Activated naive CD8-positive, alpha-beta T cell (primary cell): ENCODE measurements at regions not wholly inside any gene's neighbourhood (a gene's known extent, or its start where the extent isn't known, plus 50 kb on each side); places are given as distances from the start of the nearest gene placed in this dataset.

Source experiments
- H3K27ac Mint-ChIP-seq: one replicate; pipeline ENCODE4 v1.8.0; 2021; ENCODE audit warnings: mixed read lengths
- H3K27me3 Mint-ChIP-seq: one replicate; pipeline ENCODE4 v1.8.0; 2021; ENCODE audit warnings: mixed read lengths
- H3K36me3 Mint-ChIP-seq: one replicate; pipeline ENCODE4 v1.8.0; 2021; ENCODE audit warnings: mixed read lengths
- H3K4me1 Mint-ChIP-seq: one replicate; pipeline ENCODE4 v1.8.0; 2021; ENCODE audit warnings: low read depth, mixed read lengths
- H3K4me3 Mint-ChIP-seq: one replicate; pipeline ENCODE4 v1.8.0; 2021; ENCODE audit warnings: mild to moderate bottlenecking, mixed read lengths
- H3K9me3 Mint-ChIP-seq: one replicate; pipeline ENCODE4 v1.8.0; 2021; ENCODE audit warnings: low read depth, mixed read lengths

DNA sequence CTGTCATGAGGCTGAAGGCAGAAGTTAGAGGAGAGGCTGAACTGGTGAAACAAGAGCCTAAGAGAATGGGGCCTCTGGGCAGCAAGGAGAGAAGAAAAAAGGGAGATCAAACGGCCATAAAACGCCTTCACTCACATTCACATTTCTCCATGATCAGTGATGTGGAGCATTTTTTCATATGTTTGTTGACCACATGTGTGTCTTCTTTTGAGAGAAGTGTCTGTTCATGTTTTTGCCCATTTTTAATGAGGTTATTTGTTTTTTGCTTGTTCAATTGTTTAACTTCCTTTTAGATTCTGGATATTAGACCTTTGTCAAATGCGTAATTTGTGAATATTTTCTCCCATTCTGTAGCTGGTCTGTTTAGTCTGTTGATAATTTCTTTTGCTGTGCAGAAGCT, 155.0 kb downstream of the TMEM26 start:
- peaks cover 4% of the 10 kb centered on the region for H3K9me3 Mint-ChIP-seq
- peaks cover 2% of the 10 kb centered on the region for H3K36me3 Mint-ChIP-seq
- no peaks in the 10 kb centered on the region for H3K27me3 Mint-ChIP-seq
- no peaks in the 10 kb centered on the region for H3K4me1 Mint-ChIP-seq
- H3K27ac Mint-ChIP-seq = no peak overlapping the region
- no peak overlapping the region for H3K4me3 Mint-ChIP-seq

DNA sequence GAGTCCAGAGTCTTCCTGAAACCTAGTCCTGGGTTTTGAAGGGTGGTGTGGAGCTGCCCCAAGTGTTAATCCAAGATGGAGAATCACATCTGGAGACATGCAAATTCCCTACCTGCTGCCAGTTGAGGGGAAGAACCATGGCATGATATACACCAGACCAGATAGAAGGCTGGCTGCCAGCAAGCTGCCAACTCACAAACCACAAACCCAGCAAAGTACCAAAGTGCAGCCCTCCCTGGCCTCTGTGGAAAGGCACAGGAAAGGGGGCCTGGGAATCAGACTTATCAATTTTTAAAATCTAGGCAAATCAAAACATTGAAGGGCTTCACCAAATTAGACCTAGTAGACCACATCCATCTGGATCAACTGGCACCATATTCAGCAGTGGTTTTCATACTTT, 157.0 kb downstream of the TMEM26 start:
- Mint-ChIP-seq H3K4me3 (no peak overlapping the region), H3K9me3 (peaks cover 4% of the 10 kb centered on the region), H3K27me3 (peaks cover 4% of the 10 kb centered on the region), H3K36me3 (peaks cover 2% of the 10 kb centered on the region), H3K4me1 (no peaks in the 10 kb centered on the region), H3K27ac (no peak overlapping the region)

DNA sequence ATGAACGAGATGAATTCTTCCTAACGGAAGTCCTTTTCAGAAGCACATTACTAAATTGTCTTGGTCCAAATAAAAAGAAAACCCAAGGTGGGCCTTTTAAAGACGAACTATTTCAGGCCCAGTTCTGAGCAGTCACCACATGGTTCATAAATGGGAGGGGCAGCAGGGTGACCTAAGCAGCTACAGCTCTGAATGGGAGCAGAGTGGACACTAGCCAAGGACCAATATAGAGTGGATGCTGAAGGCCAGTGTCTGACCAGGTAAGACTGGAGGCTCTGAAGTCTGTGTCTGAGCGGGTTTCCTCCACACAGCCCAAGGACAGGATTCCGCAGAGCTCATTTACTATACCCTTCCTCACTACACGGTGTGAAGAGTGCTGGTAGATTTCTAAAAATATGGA, 159.1 kb downstream of the TMEM26 start:
- peaks cover 2% of the 10 kb centered on the region for H3K36me3 Mint-ChIP-seq
- no peaks in the 10 kb centered on the region for H3K4me1 Mint-ChIP-seq
- H3K27ac Mint-ChIP-seq = no peak overlapping the region
- peaks cover 4% of the 10 kb centered on the region for H3K9me3 Mint-ChIP-seq
- no peak overlapping the region for H3K4me3 Mint-ChIP-seq
- H3K27me3 Mint-ChIP-seq = peaks cover 4% of the 10 kb centered on the region

DNA sequence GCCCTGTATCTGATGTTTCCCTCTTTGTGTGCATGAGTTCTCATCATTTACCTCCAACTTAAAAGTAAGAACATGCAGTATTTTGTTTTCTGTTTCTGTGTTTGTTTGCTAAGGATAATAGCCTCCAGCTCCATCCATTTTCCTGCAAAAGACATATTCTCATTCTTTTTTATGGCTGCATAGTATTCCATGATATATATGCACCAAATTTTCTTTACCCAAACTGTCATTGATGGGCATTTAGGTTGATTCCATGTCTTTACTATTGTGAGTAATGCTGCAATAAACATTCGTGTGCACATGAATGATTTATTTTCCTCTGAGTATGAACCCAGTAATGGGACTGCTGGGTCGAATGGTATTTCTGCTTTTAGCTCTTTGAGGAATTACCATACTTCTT, 163.4 kb downstream of the TMEM26 start:
- no peaks in the 10 kb centered on the region for H3K9me3 Mint-ChIP-seq
- H3K27ac Mint-ChIP-seq = no peak overlapping the region
- peaks cover 15% of the 10 kb centered on the region for H3K4me1 Mint-ChIP-seq
- no peak overlapping the region for H3K4me3 Mint-ChIP-seq
- peaks cover 4% of the 10 kb centered on the region for H3K27me3 Mint-ChIP-seq
- H3K36me3 Mint-ChIP-seq = no peaks in the 10 kb centered on the region

DNA sequence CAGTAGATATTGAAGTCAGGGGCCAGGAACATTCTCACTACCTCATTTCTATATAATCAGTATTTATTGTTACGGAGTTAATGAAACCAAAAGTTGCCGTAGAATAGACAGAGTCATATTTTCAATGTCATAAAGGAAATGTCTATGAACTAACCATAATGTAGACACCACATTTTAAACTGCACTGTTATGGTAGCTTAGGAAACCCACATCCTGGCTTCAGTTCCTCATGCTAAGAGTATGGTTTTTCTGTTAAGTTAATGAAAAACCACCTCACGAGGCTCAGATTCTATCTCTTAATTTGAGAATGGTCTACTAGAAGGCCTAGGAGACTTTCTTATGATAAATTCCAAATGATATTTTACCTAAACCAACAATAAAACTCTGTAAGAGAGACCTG, 166.5 kb downstream of the TMEM26 start:
- Mint-ChIP-seq H3K9me3 (no peaks in the 10 kb centered on the region), H3K27ac (no peak overlapping the region)

DNA sequence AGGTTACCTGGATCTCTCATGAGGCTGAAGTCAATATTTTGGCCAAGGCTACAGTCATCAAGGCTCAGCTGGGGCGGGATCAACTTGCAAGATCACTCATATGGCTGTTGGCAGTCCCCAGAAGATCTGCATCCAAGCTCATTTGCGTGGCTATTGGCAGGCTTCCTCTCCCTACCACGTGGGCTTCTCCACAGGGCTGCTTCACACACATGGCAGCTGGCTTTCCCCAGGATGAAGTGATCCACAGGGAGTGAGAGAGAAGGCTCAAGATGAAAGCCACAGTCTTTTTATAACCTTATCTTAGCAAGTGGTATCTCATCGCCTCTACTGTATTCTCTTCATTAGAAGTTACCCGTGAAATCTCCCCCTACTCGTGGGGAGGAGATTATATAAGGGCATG, 167.4 kb downstream of the TMEM26 start:
- peaks cover 20% of the 10 kb centered on the region for H3K4me1 Mint-ChIP-seq
- H3K9me3 Mint-ChIP-seq = no peaks in the 10 kb centered on the region
- H3K4me3 Mint-ChIP-seq = no peak overlapping the region
- no peaks in the 10 kb centered on the region for H3K27me3 Mint-ChIP-seq
- H3K27ac Mint-ChIP-seq = no peak overlapping the region
- no peaks in the 10 kb centered on the region for H3K36me3 Mint-ChIP-seq

More for the DNA sequence above, 166.5 kb downstream of the TMEM26 start:
- H3K4me3 Mint-ChIP-seq = no peak overlapping the region
- peaks cover 20% of the 10 kb centered on the region for H3K4me1 Mint-ChIP-seq
- no peaks in the 10 kb centered on the region for H3K27me3 Mint-ChIP-seq
- H3K36me3 Mint-ChIP-seq = no peaks in the 10 kb centered on the region

DNA sequence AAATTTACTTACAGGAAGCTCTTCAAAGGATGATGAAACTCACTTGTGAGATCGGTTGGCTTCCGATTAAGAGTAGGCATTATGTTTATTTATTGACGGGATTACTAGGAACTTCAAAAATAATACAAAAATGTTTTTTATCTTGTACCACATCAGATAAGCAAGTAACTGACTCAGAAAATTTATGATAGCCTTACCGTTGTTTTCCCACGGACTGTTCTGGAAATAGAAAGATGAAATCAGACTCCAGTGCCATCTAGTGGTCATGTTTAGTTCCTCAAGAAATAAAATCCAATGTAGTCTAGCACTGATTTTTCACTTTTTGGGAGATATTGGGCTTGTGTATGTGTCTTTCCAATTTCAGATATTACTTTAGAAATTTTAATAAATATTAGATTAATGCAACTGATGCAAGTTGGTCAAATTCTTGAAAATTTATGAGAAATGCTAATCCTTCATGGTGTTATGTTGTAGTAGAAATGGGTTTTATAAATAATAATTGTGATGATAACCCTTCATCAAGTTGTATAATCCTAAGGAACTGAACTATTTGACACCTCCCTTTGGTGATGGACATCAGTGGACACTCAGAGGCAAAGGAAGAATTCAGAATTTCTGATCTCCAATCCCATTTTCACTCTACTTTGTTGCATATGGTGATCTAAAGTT, 168.8 kb downstream of the TMEM26 start:
- no peaks in the 10 kb centered on the region for H3K27me3 Mint-ChIP-seq
- no peak overlapping the region for H3K27ac Mint-ChIP-seq
- peaks cover 20% of the 10 kb centered on the region for H3K4me1 Mint-ChIP-seq
- no peaks in the 10 kb centered on the region for H3K36me3 Mint-ChIP-seq
- H3K4me3 Mint-ChIP-seq = peak overlapping the region; percentile 58
- H3K9me3 Mint-ChIP-seq = no peaks in the 10 kb centered on the region

DNA sequence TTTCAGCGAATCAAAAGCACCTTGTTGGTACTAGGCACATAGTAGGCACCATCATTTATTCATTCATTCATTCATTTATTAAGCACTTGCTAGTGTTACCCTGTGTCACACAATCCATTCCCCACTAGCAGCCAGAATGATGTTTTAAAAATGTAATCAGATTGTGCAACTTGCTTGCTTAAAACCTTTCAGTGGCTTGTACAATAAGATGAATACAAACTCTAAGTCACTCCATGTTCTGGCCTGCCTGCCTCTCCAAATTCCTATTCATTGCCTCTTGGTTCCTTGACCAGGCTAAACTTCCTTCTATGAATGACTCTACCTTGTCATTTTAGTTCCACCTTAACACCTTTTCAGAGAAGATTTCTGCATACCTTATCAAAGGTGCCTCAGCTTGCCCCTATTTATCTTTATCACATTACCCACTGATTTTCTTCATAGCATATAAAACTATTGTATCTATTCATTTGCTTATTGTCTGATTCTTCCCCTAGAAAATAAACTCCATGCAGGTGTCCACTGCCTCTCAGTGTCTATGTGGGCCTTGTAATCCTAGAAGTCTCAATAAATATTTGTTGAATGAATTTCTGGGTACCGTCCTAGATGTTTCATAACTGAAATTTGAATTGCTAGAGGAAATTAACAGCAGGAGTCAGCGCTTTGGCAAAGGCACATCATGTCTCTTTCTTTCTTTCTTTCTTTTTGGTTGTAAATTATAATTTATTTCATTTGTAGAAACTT, 169.5 kb downstream of the TMEM26 start:
- Mint-ChIP-seq H3K4me1 (peaks cover 20% of the 10 kb centered on the region), H3K9me3 (no peaks in the 10 kb centered on the region), H3K27me3 (no peaks in the 10 kb centered on the region), H3K4me3 (peak overlapping the region; percentile 58), H3K36me3 (no peaks in the 10 kb centered on the region), H3K27ac (no peak overlapping the region)

DNA sequence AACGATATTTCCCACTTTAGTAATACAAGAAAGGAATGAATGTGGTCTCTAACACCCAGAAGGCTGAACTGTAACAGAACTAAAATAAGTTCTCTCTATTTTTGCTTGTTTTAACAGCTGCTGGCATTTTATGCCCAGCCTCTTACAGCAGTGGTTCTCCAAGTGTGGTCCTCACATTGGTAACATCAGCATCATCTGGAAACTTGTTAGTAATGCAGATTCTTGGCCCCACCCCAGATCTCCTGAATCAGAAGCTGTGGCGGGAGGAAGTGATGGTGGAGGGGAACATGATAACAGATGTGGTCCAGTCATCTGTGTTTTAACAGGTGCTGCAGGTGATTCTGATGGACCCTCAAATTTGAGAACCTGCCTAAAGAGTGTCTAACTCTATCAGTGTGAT, 170.1 kb downstream of the TMEM26 start:
- no peaks in the 10 kb centered on the region for H3K9me3 Mint-ChIP-seq
- no peak overlapping the region for H3K4me3 Mint-ChIP-seq
- no peak overlapping the region for H3K27ac Mint-ChIP-seq
- no peaks in the 10 kb centered on the region for H3K36me3 Mint-ChIP-seq
- peaks cover 20% of the 10 kb centered on the region for H3K4me1 Mint-ChIP-seq
- no peaks in the 10 kb centered on the region for H3K27me3 Mint-ChIP-seq

DNA sequence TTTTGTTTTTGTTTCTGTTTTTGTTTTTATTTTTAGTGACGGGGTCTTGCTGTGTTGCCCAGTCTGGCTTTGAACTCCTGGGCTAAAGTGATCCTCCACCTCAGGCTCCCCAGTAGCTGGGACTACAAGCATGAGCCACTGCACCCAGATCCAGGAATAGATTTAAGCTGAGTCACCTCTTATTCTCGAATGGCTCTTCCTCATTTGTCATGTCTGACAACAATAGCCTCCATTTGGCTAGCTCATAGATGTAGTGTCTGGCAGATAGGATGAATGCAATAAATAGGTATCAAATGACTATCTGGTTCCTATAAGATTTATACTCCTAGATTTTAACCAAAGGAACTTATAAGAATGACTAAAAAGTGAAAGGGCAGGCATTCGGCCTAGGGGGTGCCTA, 172.9 kb downstream of the TMEM26 start:
- peaks cover 5% of the 10 kb centered on the region for H3K4me1 Mint-ChIP-seq
- no peak overlapping the region for H3K27ac Mint-ChIP-seq
- H3K9me3 Mint-ChIP-seq = no peaks in the 10 kb centered on the region
- no peak overlapping the region for H3K4me3 Mint-ChIP-seq
- no peaks in the 10 kb centered on the region for H3K36me3 Mint-ChIP-seq
- no peaks in the 10 kb centered on the region for H3K27me3 Mint-ChIP-seq

DNA sequence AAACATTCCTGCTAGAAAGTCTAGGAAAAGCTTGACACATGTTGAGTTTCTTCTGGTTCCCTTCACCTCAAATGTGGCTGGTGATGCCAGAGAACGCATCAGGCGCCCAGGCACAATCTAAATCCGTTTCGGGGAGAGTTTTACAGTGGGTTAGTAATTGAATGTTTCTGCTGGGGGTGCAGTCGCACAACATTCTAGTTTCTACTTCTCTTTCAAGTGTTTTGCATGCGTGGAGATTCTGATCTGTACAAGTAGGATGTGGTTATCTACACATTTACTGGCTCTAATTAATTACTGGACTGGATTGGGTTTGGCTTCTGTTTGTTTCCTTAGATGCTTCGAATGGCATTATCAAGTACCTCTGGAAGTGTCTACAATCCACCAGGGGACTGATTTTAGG, 173.8 kb downstream of the TMEM26 start:
- H3K27ac Mint-ChIP-seq = no peak overlapping the region
- H3K9me3 Mint-ChIP-seq = no peaks in the 10 kb centered on the region
- no peak overlapping the region for H3K4me3 Mint-ChIP-seq
- H3K4me1 Mint-ChIP-seq = peaks cover 5% of the 10 kb centered on the region
- H3K36me3 Mint-ChIP-seq = no peaks in the 10 kb centered on the region
- peaks cover 2% of the 10 kb centered on the region for H3K27me3 Mint-ChIP-seq

DNA sequence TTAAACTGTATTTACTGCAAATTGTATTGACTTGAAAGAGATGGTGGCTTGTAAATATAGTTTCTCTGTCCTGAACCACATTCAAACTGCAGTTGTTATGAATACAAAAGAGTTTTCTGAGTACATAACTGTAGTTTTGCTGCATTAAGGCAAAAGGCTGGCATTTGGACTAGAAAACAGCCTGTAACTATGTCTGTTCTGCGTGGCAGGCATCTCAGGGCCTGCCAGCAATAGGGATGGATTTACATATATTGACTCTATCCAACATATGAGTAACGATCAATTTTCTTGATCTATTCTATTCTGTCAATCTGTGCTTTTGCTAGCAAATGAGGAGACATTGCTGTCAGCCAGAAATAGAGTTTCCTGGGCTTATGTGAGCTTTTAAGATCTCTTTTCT, 174.6 kb downstream of the TMEM26 start:
- no peaks in the 10 kb centered on the region for H3K36me3 Mint-ChIP-seq
- H3K27ac Mint-ChIP-seq = no peak overlapping the region
- H3K27me3 Mint-ChIP-seq = peaks cover 3% of the 10 kb centered on the region
- H3K9me3 Mint-ChIP-seq = no peaks in the 10 kb centered on the region
- H3K4me3 Mint-ChIP-seq = no peak overlapping the region
- H3K4me1 Mint-ChIP-seq = no peaks in the 10 kb centered on the region

DNA sequence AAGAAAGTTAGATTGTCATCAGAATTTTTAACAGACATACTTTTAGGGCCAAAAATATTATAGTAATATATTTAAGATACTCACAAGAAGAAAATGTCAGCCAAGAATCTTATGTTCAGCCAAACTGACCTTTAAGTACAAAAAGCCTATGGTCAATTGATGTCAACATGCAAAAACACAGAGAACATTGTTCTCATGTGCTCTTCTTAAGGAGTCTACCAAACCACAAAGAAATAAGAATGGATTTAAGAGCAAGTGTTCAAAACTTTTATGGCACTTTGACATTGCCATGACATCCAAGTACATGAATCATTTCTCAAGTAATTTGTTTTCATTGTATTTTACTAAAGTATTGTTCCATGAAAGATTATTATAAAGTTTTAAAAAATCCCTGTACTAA, 180.4 kb downstream of the TMEM26 start:
- no peaks in the 10 kb centered on the region for H3K36me3 Mint-ChIP-seq
- H3K9me3 Mint-ChIP-seq = no peaks in the 10 kb centered on the region
- peaks cover 7% of the 10 kb centered on the region for H3K27me3 Mint-ChIP-seq
- H3K27ac Mint-ChIP-seq = no peak overlapping the region
- no peaks in the 10 kb centered on the region for H3K4me1 Mint-ChIP-seq
- no peak overlapping the region for H3K4me3 Mint-ChIP-seq

DNA sequence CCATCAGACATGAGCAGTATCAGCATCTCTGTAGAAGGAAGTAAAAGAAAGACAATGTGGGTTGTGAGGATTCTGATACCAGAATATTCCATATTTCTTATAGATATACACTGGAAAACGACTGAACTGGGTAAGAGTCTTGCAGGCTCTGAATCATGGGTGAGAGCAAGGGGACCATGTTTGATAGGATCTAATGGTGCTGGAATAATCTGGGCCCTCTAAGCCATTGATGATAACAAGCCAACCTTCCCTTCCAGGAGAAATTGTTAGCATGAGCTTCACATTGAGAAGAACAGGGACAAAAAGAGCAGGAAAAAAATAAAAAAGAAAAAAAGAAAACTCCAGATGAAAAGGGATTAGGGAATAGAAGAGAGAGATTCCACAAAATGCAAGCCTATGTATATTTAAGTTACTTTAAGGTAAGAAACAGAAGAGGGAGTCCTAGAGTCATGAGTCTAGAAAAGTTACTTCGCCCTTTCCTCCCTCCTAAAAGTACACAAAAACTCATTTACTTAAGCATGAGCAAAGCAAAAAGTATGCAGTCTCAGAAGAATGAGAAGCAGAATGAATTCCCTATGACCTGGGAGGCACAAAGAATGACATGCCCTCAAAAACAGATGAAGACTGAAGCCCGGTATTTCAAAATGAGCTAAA, 181.9 kb downstream of the TMEM26 start:
- no peaks in the 10 kb centered on the region for H3K4me1 Mint-ChIP-seq
- no peaks in the 10 kb centered on the region for H3K36me3 Mint-ChIP-seq
- no peak overlapping the region for H3K4me3 Mint-ChIP-seq
- H3K9me3 Mint-ChIP-seq = no peaks in the 10 kb centered on the region
- H3K27ac Mint-ChIP-seq = no peak overlapping the region
- H3K27me3 Mint-ChIP-seq = peaks cover 9% of the 10 kb centered on the region

DNA sequence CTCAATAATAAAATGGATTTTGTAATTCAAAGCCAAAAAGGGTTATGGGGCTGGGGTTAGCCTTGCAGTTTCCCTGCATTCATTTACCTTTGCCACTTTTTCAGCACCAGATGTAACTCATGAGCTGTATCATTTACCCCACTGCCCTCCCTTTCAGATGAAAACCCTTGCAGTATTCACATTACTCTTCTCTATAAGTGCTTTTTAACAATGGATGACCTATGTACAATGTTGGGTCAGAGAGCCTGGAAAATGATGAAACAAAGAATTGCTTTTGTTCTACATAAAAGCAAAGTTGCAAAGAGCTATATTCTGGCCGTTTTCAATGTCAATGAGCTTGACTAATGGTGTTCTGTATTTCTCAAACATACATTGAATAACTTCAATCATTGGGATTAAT, 189.7 kb downstream of the TMEM26 start:
- H3K27ac Mint-ChIP-seq = no peak overlapping the region
- no peaks in the 10 kb centered on the region for H3K4me1 Mint-ChIP-seq
- H3K36me3 Mint-ChIP-seq = no peaks in the 10 kb centered on the region
- H3K4me3 Mint-ChIP-seq = no peak overlapping the region
- no peaks in the 10 kb centered on the region for H3K9me3 Mint-ChIP-seq
- H3K27me3 Mint-ChIP-seq = peaks cover 9% of the 10 kb centered on the region
